ENCODE measurements at regions not wholly inside any gene's neighbourhood (a gene's known extent, or its start where the extent isn't known, plus 50 kb on each side); places are given as distances from the start of the nearest gene placed in this dataset.

GRCh38 chr4:24213961-24214360 is 324.1 kb upstream of the PPARGC1A start:
- Histone ChIP-seq H3K9me3 (ENCODE audit: insufficient read depth in 2 of 2, low read depth in 1 of 2, low read length in 1 of 2) (no peaks in the 10 kb centered on the region), H2AK5ac (ENCODE audit: low read depth, low read length) (no peak overlapping the region), H3K56ac (replicated peaks; ENCODE audit: insufficient read length, low read depth, low read length) (no peak overlapping the region), H3K18ac (ENCODE audit: extremely low read depth, low read length) (no peak overlapping the region), H2BK20ac (ENCODE audit: low read length) (no peak overlapping the region), H2BK12ac (ENCODE audit: low read depth, low read length) (no peak overlapping the region), H3K14ac (ENCODE audit: insufficient read length) (no peak overlapping the region), H4K20me1 (replicated peaks in 1 of 2; ENCODE audit: control insufficient read depth in 1 of 2, insufficient read depth in 2 of 2, low read length in 2 of 2) (no peaks in the 10 kb centered on the region), H2AFZ (ENCODE audit: low read length) (no peak overlapping the region), H3K79me1 (ENCODE audit: low read depth, low read length) (no peaks in the 10 kb centered on the region), H3K36me3 (ENCODE audit: control insufficient read depth in 2 of 4, insufficient read depth in 4 of 4, low read length in 3 of 4) (no peaks in the 10 kb centered on the region), H3K4me2 (ENCODE audit: insufficient read depth in 1 of 2, low read depth in 2 of 2, low read length in 2 of 2) (no peak overlapping the region), H3K4ac (replicated peaks; ENCODE audit: insufficient read length, low read depth, low read length) (no peak overlapping the region), H3K23ac (ENCODE audit: insufficient read length) (no peak overlapping the region), H3K79me2 (ENCODE audit: control insufficient read depth in 1 of 2, insufficient read depth in 2 of 2, low read length in 2 of 2) (no peaks in the 10 kb centered on the region), H3K9ac (replicated peaks in 1 of 4; ENCODE audit: extremely low read depth in 1 of 4, low read depth in 3 of 4, low read length in 3 of 4) (no peak overlapping the region), H4K91ac (replicated peaks; ENCODE audit: insufficient read length, low read length) (no peak overlapping the region), H3K27ac (ENCODE audit: low read depth, low read length) (no peak overlapping the region), H2BK15ac (ENCODE audit: low read length) (no peak overlapping the region), H3K4me1 (replicated peaks in 1 of 4; ENCODE audit: control insufficient read depth in 3 of 4, insufficient read depth in 4 of 4, low read length in 3 of 4) (peaks cover 0 to 3% (median 0%) of the 10 kb centered on the region in 4 experiments; a peak in 1 of 7 replicates), H2BK120ac (replicated peaks; ENCODE audit: low read depth, low read length) (no peak overlapping the region), H4K8ac (ENCODE audit: extremely low read depth, insufficient read depth, low read length) (no peak overlapping the region), H4K5ac (ENCODE audit: insufficient read length, low read depth, low read length) (no peak overlapping the region), H2BK5ac (ENCODE audit: low read depth, low read length) (no peak overlapping the region), H3K27me3 (replicated peaks in 1 of 4; ENCODE audit: control insufficient read depth in 3 of 4, extremely low read depth in 1 of 4, insufficient read depth in 3 of 4, low read length in 3 of 4) (no peaks in the 10 kb centered on the region), H3K23me2 (ENCODE audit: low read depth, low read length) (no peaks in the 10 kb centered on the region), H3K4me3 (ENCODE audit: extremely low read depth in 1 of 4, insufficient read depth in 2 of 4, low read depth in 3 of 4, low read length in 4 of 4) (no peak overlapping the region)
- POLR2A ChIA-PET (ENCODE audit: partially characterized antibody): no interaction called here
- 76% methylated on average over 5 of the region's 5 CpGs; no CpG with 5 or more reads in 1 of the 2 experiments for WGBS, 2 experiments (ENCODE audit: extremely low coverage in 1 of 2, insufficient coverage in 1 of 2, insufficient read length in 1 of 2, insufficient replicate concordance in 2 of 2, low coverage in 1 of 2, low lambda C conversion rate in 2 of 2, missing lambda C conversion rate in 1 of 2)
- CTCF ChIA-PET (ENCODE audit: partially characterized antibody): no interaction called here
- DNase-seq (ENCODE audit: low read depth in 1 of 2, low spot score in 2 of 2) (no peak), FAIRE-seq (no peak)
- no peak for TF ChIP-seq GTF2F1 (IDR thresholded peaks at IDR 0.05; ENCODE audit: borderline replicate concordance, low read depth, low read length)
- no peak for TF ChIP-seq TAF1 (IDR thresholded peaks at IDR 0.05; ENCODE audit: low read depth, low read length)
- TF ChIP-seq TBP (IDR thresholded peaks at IDR 0.05; ENCODE audit: low read depth, low read length): no peak
- TF ChIP-seq PHF8 (conservative IDR thresholded peaks at IDR 0.05; ENCODE audit: low read depth, low read length): no peak
- TF ChIP-seq KDM4A (IDR thresholded peaks at IDR 0.05; ENCODE audit: low read depth, low read length, severe bottlenecking): no peak
- TF ChIP-seq TEAD4 (IDR thresholded peaks at IDR 0.05; ENCODE audit: low read depth, low read length): no peak
- TF ChIP-seq MAFK (IDR thresholded peaks at IDR 0.05; ENCODE audit: low read depth, low read length): no peak
- TF ChIP-seq FOSL1 (IDR thresholded peaks at IDR 0.05; ENCODE audit: insufficient read depth, low read depth, low read length): no peak
- no peak for TF ChIP-seq BRCA1 (IDR thresholded peaks at IDR 0.05; ENCODE audit: low read depth, low read length)
- no peak for TF ChIP-seq YY1 (IDR thresholded peaks at IDR 0.05; ENCODE audit: low read depth, low read length)
- TF ChIP-seq CTBP2 (IDR thresholded peaks at IDR 0.05; ENCODE audit: borderline replicate concordance, insufficient read depth, insufficient read length, low read length): no peak
- no peak for TF ChIP-seq CHD1 (IDR thresholded peaks at IDR 0.05; ENCODE audit: low read depth, low read length)
- TF ChIP-seq KDM5A (IDR thresholded peaks at IDR 0.05; ENCODE audit: low read length): no peak
- TF ChIP-seq CHD2 (IDR thresholded peaks at IDR 0.05; ENCODE audit: low read length): no peak
- no peak for TF ChIP-seq TAF7 (optimal IDR thresholded peaks at IDR 0.05; ENCODE audit: borderline replicate concordance, low read depth, low read length)
- TF ChIP-seq SP4 (IDR thresholded peaks at IDR 0.05; ENCODE audit: low read length): no peak
- no peak for TF ChIP-seq CBX8 (IDR thresholded peaks at IDR 0.05; ENCODE audit: borderline replicate concordance, low read depth, low read length)
